Suprapubic skin (tissue), 3 donors: ENCODE measurements at regions not wholly inside any gene's neighbourhood (a gene's known extent, or its start where the extent isn't known, plus 50 kb on each side); places are given as distances from the start of the nearest gene placed in this dataset.

Source experiments
- EP300 ChIP-seq: sonication (generic); formaldehyde crosslinking; IDR thresholded peaks from one replicate; pipeline ENCODE4 v1.6.1; 2017; ENCODE audit warnings: antibody characterized with exemption
- TF ChIP-seq, protein P1 (sequence below), 2 donors: fragments of 200-600 bp in 1 of 2; fragments of 450-650 bp in 1 of 2; sonication (generic) in 1 of 2; IDR thresholded peaks; one replicate each; pipeline ENCODE4 v1.5.1; 2016 to 2019; ENCODE audit warnings: antibody characterized with exemption in 2 of 2, mild to moderate bottlenecking in 1 of 2, moderate library complexity in 1 of 2

DNA sequence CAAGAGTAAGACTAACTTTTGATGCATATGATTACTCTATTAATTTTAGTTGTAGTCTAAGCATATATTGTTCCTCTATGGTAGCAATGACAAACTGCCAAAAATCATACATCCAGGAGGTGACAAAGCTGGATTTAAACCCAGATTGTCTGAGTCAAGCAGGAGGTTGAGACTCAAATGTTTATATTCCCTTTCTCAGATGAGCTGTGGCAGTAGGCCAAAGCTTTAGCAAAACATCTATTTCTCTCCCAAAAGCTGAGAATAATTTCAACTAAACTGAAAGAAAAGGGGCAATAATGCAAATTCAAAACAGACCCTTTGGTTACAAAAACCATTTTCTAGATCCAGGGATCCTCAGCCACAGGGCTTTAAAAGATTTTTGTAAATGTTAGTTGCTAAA, 173.6 kb downstream of the SEC23A start:
- TF ChIP-seq, protein P1, sequence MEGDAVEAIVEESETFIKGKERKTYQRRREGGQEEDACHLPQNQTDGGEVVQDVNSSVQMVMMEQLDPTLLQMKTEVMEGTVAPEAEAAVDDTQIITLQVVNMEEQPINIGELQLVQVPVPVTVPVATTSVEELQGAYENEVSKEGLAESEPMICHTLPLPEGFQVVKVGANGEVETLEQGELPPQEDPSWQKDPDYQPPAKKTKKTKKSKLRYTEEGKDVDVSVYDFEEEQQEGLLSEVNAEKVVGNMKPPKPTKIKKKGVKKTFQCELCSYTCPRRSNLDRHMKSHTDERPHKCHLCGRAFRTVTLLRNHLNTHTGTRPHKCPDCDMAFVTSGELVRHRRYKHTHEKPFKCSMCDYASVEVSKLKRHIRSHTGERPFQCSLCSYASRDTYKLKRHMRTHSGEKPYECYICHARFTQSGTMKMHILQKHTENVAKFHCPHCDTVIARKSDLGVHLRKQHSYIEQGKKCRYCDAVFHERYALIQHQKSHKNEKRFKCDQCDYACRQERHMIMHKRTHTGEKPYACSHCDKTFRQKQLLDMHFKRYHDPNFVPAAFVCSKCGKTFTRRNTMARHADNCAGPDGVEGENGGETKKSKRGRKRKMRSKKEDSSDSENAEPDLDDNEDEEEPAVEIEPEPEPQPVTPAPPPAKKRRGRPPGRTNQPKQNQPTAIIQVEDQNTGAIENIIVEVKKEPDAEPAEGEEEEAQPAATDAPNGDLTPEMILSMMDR (IDR thresholded peaks at IDR 0.05): no peak
- no peak for TF ChIP-seq EP300
